ENCODE measurements at regions not wholly inside any gene's neighbourhood (a gene's known extent, or its start where the extent isn't known, plus 50 kb on each side); places are given as distances from the start of the nearest gene placed in this dataset.

DNA sequence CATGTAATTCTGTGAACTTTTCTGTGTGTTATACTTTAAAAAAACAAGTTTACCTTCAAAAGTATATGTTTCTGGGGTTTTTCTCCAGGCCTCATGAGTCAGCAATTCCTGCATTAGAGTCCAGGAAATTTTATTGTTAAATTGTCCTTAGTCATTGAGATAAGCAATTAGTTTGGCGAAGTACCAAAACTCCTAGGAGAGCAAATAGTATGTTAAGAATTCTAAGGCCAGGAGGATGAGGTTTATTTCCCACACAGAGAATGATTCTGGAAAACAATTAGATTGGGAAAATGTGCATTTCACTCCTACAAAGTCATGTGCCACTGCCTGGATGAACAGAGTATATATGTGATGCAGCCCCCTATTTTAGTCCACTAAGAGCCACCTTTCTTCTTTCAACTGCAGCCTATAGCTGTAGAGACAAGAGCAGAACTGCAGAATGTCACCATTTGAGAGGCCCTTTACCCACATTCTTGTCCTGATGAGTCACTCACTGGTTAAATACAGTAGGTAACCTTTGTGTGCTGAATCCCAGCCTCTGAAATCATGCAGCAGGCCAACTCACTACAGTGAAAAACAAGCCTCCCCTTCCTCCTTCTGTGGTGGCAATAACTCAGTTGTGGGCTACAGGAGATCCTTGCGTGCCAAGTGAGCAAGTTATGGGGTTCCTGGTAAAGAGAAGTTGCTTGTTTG lies 452.8 kb upstream of the THBS1 start:
- Mint-ChIP-seq H3K36me3 (no peaks in the 10 kb centered on the region), H3K4me3 (no peak overlapping the region), H3K27ac (no peak overlapping the region), H3K4me1 (no peaks in the 10 kb centered on the region), H3K27me3 (ENCODE audit: low read depth in 3 of 3) (peaks cover 3 to 4% (median 4%) of the 10 kb centered on the region in 3 donors), H3K9me3 (no peaks in the 10 kb centered on the region)
- no peak for DNase-seq

DNA sequence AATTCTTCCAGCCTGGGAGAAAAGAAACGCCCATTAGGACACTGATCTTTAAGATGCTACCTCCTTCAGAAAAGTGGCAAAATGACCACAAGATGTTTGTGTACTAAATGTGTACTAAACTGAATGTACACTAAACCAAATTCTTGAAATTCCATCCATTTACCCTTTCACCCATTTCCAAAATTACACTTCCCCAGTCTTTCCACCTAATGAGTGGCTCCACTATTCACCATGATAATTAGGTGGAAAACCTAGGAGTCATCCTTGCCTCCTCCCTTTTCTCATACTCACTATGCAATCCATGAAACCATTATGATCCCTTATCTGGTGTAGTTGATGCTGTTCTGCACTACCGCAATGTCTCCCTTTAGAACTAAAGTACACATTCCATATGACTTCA lies 452.1 kb upstream of the THBS1 start:
- Mint-ChIP-seq H3K27ac (no peak overlapping the region), H3K27me3 (ENCODE audit: low read depth in 3 of 3) (peaks cover 3 to 5% (median 4%) of the 10 kb centered on the region in 3 donors), H3K4me3 (no peak overlapping the region), H3K36me3 (no peaks in the 10 kb centered on the region), H3K4me1 (no peaks in the 10 kb centered on the region), H3K9me3 (no peaks in the 10 kb centered on the region)
- no peak for DNase-seq

DNA sequence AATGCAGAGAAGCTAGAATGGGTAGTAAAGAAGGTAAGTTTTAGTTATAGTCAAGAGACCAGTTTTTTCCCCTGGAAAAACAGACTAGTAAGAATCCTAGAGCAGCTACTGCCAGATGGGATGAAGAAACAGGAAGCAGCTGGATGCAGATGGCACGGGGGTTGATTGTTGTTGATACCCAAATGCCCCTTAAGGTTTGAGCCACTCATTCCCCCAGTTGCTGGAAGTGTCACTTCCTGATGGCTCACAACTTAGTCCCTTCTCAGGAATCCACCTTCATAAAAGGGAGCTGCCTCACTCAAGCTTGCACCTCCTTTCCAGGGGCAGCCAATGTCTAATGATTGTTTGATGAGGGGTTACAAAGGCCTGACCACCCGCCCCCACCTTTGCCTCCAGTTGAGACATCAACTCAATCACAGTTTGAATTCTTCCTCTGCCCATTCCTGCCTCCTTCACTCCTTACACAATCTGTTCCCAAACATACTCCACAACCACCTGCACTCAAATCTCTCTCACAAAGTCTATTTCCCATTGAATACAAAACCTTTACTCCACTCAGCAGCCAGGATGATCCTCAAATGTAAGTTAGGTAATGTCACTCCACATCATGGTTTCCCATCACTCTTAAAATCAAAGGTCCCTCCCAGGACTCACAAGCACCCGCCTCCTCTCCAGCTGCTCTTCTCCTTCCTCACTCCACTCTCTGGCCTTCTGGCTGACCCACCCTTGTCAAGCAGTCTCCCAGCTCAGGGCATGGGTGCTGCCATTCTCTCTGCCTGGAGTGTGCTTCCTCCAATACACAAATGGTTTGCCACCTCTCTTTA lies 450.1 kb upstream of the THBS1 start:
- peaks cover 0 to 7% (median 2%) of the 10 kb centered on the region in 3 donors for H3K27me3 Mint-ChIP-seq (ENCODE audit: low read depth in 3 of 3)
- no peaks in the 10 kb centered on the region for H3K36me3 Mint-ChIP-seq
- H3K4me3 Mint-ChIP-seq = no peak overlapping the region
- H3K9me3 Mint-ChIP-seq = no peaks in the 10 kb centered on the region
- no peak overlapping the region for H3K27ac Mint-ChIP-seq
- no peaks in the 10 kb centered on the region for H3K4me1 Mint-ChIP-seq
- no peak for DNase-seq

DNA sequence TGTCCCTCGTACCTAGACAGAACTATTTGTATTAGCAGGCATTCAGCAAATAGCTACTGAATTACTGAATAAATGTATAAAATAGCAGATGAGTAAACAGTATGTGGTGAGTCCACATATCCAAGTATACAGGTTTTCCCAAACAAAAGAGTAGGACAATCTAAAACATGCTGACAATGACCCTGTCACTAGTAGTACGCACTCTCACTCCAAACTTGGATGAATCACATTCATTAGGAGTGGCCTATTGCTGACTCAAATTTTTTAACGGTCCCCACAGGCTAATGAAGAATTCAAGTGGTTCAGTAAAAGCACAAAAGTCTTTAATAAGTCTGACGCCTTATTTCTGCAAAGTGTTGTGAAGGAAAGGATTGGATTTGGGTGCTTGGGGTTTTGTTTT lies 449.3 kb upstream of the THBS1 start:
- no peaks in the 10 kb centered on the region for H3K36me3 Mint-ChIP-seq
- H3K4me1 Mint-ChIP-seq = no peaks in the 10 kb centered on the region
- peaks cover 0 to 9% (median 0%) of the 10 kb centered on the region in 3 donors for H3K27me3 Mint-ChIP-seq (ENCODE audit: low read depth in 3 of 3)
- no peak overlapping the region for H3K27ac Mint-ChIP-seq
- no peak for DNase-seq
- H3K9me3 Mint-ChIP-seq = no peaks in the 10 kb centered on the region
- no peak overlapping the region for H3K4me3 Mint-ChIP-seq

DNA sequence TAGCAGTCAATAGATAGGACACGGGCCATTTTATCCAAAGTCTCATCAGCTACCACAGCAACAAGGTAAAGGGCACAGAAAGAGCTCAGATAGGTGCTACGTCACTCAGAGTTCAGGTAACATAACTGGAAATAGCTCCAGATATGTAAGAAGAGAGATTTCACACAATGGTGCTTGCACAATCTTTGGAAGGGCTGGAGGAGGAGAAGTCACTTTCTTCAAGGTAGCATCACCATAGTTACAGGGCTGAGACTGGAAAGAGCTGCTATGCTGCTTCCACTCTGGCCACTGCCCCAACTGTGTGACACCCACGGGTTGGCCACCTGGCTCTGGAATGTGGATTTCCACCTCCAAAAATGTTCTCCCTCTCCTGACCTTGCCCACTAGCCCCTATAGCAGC lies 448.8 kb upstream of the THBS1 start:
- H3K36me3 Mint-ChIP-seq = no peaks in the 10 kb centered on the region
- no peak overlapping the region for H3K4me3 Mint-ChIP-seq
- no peaks in the 10 kb centered on the region for H3K9me3 Mint-ChIP-seq
- no peak for DNase-seq
- H3K27ac Mint-ChIP-seq = no peak overlapping the region
- H3K27me3 Mint-ChIP-seq (ENCODE audit: low read depth in 3 of 3) = peaks cover 0 to 9% (median 2%) of the 10 kb centered on the region in 3 donors
- H3K4me1 Mint-ChIP-seq = no peaks in the 10 kb centered on the region

DNA sequence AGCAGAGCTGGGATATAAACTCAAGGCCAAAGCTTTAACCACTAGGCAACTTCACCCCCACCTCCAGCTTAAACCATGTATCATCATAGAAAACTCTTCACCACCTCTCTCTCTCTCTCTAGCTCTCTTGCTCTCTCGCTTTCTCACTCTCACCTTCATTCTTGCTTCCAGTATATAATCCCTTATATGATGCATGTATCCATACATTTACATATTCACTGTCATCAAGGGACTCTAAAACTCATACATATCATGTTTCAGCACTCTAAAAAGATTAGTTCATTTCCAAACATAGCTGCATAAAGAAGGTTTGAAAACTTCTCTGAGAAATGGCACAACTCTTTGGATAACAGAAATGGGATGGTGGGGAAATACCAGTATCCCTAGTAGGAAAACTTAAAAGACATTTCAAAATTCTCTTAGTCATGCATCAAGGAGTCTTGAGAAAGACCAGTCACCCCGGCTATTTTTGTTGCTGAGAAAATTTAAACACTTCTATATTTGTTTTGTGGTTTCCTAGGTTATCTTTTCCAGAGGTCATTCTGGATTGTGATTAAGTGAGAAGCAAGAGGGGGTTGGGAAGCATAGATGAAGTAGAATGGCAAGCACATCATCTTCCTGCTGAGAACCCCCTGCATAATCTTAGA lies 447.8 kb upstream of the THBS1 start:
- H3K4me1 Mint-ChIP-seq = no peaks in the 10 kb centered on the region
- peaks cover 0 to 9% (median 2%) of the 10 kb centered on the region in 3 donors for H3K27me3 Mint-ChIP-seq (ENCODE audit: low read depth in 3 of 3)
- no peak overlapping the region for H3K4me3 Mint-ChIP-seq
- no peaks in the 10 kb centered on the region for H3K36me3 Mint-ChIP-seq
- no peak for DNase-seq
- H3K27ac Mint-ChIP-seq = no peak overlapping the region
- no peaks in the 10 kb centered on the region for H3K9me3 Mint-ChIP-seq

DNA sequence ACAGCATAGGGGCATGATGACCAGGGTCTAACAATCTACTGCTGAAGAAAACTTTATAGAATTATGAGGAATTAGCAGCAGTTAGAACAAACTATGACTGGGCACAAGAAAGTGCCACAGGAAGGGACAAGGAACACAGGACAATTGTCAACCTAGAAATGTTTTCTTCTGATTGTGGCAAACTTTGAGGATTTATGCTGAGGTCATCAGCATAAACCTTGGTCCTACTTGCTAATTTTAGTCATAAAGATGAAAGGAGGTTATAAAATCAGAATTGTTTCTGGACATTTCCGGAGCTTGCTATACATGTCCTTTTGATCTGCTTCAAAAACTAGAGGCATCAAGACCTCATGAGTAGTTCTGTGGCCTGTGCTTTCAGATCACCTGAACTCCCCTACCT lies 446.6 kb upstream of the THBS1 start:
- no peak for DNase-seq
- Mint-ChIP-seq H3K9me3 (no peaks in the 10 kb centered on the region), H3K4me3 (no peak overlapping the region), H3K27me3 (ENCODE audit: low read depth in 3 of 3) (peaks cover 0 to 9% (median 2%) of the 10 kb centered on the region in 3 donors), H3K36me3 (no peaks in the 10 kb centered on the region), H3K27ac (no peak overlapping the region), H3K4me1 (no peaks in the 10 kb centered on the region)

DNA sequence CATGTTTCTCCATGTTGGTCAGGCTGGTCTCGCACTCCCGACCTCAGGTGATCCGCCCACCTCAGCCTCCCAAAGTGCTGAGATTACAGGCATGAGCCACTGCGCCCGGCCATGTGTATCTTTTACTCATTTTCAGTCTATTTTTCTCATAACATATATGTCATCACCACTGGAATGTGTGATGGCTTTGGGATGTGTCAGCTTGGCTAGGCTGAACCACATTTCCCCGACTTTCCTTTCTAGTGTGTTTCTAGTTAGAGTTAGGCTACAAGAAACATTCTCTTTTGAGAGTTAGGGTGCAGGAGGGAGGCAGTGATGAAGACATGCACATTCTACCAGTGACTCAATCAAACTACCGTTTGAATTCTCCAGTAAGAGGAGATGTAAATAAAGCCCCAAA lies 444.9 kb upstream of the THBS1 start:
- H3K4me1 Mint-ChIP-seq = no peaks in the 10 kb centered on the region
- no peak overlapping the region for H3K4me3 Mint-ChIP-seq
- peaks cover 0 to 9% (median 2%) of the 10 kb centered on the region in 3 donors for H3K27me3 Mint-ChIP-seq (ENCODE audit: low read depth in 3 of 3)
- H3K36me3 Mint-ChIP-seq = no peaks in the 10 kb centered on the region
- DNase-seq = no peak
- H3K9me3 Mint-ChIP-seq = no peaks in the 10 kb centered on the region
- H3K27ac Mint-ChIP-seq = no peak overlapping the region

DNA sequence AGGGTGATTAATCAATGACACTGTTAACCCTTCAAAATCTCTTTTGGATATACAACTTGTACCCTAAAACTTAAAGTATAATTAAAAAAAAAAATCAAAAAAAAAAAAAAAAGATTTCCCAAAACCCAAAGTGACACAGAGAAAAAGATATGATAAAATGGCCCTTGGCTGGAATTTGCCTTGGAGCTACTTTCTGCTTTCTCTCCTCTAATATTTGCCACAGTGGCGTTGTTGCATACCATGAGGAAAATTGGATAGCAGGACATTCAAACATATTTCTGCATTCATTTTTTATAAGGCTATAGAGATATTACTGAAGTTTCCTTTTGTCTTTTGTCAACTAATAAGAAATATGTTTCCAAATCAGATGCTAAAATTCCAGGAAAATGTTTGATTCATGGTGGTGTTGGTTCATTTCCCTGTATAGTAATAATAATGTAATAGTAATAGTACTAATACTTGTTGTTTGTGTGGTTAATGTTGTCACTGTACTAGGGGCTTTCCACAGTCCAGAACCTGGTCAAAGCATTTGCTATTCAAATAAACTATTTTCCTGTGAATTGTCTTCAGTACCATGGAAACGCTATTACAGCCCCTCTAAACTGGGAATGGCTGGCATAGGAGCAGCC lies 441.3 kb upstream of the THBS1 start:
- H3K9me3 Mint-ChIP-seq = no peaks in the 10 kb centered on the region
- no peaks in the 10 kb centered on the region for H3K36me3 Mint-ChIP-seq
- no peak overlapping the region for H3K27ac Mint-ChIP-seq
- H3K4me3 Mint-ChIP-seq = no peak overlapping the region
- H3K4me1 Mint-ChIP-seq = no peaks in the 10 kb centered on the region
- H3K27me3 Mint-ChIP-seq (ENCODE audit: low read depth in 3 of 3) = peaks cover 2 to 6% (median 2%) of the 10 kb centered on the region in 3 donors
- no peak for DNase-seq

DNA sequence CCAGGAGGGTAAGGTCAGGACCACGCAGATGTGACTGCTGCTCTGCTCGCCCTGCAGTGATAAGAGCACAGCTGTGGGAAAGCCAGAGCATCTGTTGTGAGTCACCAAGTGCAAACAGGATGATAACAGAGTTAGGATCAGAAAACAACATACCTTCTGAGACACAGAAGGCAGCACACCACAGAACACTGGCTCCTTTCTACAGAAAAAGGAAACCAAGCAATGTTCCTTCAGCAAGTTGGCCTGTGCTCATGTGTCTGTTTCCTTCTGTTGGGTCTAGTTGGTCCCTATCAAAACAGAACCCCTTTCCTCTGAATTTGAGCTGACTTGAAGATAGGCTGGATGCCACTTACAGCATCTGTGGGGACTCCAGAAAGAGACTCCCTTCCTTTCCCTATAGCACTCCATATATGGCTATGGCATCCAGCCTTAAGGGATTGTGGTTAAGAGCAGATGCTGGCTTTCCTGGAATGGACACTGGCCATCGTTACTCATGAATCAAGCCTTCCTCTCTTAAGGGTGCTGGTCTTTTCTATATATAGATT lies 440.7 kb upstream of the THBS1 start:
- Mint-ChIP-seq H3K27me3 (ENCODE audit: low read depth in 3 of 3) (peaks cover 2 to 6% (median 4%) of the 10 kb centered on the region in 3 donors), H3K9me3 (no peaks in the 10 kb centered on the region), H3K27ac (no peak overlapping the region), H3K36me3 (no peaks in the 10 kb centered on the region), H3K4me3 (no peak overlapping the region), H3K4me1 (no peaks in the 10 kb centered on the region)
- no peak for DNase-seq

DNA sequence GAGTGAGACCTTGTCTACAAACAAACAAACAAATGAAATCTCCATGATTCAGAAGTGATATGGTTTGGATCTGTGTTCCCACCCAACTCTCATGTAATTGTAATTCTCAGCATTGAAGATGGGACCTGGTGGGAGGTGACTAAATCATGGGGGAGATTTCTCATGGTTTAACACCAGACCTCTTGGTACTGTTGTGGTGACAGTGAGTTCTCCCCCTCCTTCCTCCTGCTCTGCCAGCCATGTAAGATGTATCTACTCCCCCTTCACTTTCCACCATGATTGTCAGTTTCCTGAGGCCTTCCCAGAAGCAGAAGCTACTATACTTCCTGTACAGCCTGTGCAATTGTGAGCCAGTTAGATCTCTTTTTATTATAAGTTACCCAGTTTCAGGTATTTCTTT lies 438.4 kb upstream of the THBS1 start:
- Mint-ChIP-seq H3K27me3 (ENCODE audit: low read depth in 3 of 3) (peaks cover 0 to 2% (median 2%) of the 10 kb centered on the region in 3 donors), H3K27ac (no peak overlapping the region), H3K9me3 (no peaks in the 10 kb centered on the region), H3K4me1 (no peaks in the 10 kb centered on the region), H3K36me3 (no peaks in the 10 kb centered on the region), H3K4me3 (no peak overlapping the region)
- no peak for DNase-seq

DNA sequence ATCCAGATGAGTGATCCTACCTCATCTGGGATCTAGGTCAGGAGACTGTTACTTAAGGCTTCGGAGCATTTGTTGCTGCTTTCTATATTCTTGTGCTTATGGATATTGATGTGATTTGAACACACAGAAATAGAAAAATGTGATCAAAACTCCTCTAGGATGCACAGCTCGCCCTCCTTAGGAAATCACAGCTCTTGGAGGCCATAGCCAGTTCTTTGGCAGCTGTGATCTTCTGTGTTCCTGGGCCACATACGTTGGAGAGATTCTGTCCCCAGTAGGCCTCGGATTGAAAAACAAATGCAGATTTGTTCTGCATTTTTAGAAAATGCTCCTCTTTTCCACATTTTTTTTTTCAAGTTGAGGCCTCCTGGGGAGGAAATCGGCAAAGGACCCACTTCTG lies 437.4 kb upstream of the THBS1 start:
- H3K9me3 Mint-ChIP-seq = no peaks in the 10 kb centered on the region
- peaks cover 0 to 2% (median 2%) of the 10 kb centered on the region in 3 donors for H3K27me3 Mint-ChIP-seq (ENCODE audit: low read depth in 3 of 3)
- no peaks in the 10 kb centered on the region for H3K4me1 Mint-ChIP-seq
- no peak overlapping the region for H3K27ac Mint-ChIP-seq
- no peak for DNase-seq
- no peak overlapping the region for H3K4me3 Mint-ChIP-seq
- no peaks in the 10 kb centered on the region for H3K36me3 Mint-ChIP-seq

DNA sequence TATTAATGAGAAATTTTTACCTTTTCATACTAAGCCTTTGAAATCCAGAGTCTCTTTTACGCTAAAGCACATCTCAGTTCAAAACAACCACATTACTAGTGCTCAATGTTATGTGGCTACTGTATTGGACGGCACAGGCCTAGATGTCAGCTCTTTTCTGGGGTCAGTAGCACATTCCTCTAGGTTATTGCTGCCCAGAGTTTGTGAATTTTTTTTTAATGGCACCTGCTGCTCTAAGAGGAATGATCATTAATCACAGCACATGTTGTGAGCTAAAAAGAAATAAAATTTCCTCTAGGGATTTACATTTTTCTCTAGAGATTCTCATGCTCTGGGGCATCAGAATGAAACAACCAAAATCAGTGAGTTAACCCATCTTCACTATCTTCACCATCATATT lies 436.8 kb upstream of the THBS1 start:
- Mint-ChIP-seq H3K4me1 (no peaks in the 10 kb centered on the region), H3K36me3 (no peaks in the 10 kb centered on the region), H3K27ac (no peak overlapping the region), H3K27me3 (ENCODE audit: low read depth in 3 of 3) (peaks cover 0 to 2% (median 2%) of the 10 kb centered on the region in 3 donors), H3K4me3 (no peak overlapping the region), H3K9me3 (no peaks in the 10 kb centered on the region)
- DNase-seq = no peak
